Stimulated activated CD4-positive, alpha-beta T cell treated with anti-CD3 and anti-CD28 coated beads, Interleukin-4, amount 100 ng/mL, for 4 hours (primary cell): ENCODE measurements at regions not wholly inside any gene's neighbourhood (a gene's known extent, or its start where the extent isn't known, plus 50 kb on each side); places are given as distances from the start of the nearest gene placed in this dataset.

Experiments
- DNase-seq, 2 experiments: peaks; one replicate each; pipeline ENCODE4 v3.0.0-alpha.2; 2020

DNA sequence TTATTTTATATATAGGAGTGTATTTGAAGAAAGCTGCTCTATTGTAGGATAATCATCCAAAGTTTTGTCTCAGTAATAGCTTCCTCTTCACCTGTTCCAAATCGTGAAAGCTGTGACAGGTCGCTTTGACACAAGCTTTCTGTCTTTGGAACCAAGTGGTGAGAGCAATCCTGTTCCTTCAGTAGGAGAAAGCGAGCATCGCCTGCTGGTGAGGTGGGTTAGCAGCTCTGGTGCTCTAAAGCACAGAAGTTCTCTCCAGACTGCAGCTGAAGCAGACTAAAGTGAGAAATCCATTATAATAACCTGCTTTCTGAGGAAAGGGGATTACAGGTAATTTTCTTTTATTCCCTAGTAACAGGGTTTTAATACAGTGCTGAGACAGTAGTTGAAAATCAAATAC is 803.8 kb downstream of the ADGRL2 start:
- no peak for DNase-seq

DNA sequence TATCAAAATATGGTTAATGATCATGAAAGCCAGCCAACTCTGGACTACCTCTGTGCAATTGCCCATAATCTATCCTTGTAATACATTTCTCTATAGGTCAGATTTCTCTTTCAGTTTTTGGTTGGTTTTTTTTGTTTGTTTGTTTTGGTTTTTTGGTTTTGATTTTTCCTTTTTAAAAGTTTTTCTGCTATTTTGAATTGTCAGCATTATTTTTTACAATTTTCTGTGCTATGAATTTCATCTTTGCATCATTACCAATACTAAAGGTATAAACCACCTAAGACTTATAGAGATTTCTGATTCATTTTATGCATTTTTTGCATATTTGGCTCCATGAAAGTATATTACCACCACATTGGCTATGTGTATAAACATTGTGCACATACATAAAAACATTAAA is 799.6 kb downstream of the ADGRL2 start:
- DNase-seq: no peak

DNA sequence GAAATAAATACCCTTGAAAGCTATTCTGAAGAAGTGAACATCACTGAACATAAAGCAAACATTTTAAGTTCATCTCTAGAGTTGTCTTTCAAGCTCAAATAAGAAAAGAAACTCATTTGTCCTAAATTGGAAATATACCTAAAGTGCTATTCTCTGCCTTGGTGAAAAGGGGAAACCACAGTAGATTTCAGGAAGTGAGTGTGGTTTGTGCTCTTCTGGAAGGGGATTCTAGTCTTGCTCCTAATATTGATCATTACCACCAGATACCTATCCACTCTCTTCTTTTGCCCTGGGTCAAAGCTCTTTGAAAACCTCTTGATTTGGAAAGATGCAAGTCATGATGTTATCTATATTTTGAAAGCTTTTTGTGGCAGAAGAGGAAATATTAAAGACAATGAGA is 798.1 kb downstream of the ADGRL2 start:
- no peak for DNase-seq

DNA sequence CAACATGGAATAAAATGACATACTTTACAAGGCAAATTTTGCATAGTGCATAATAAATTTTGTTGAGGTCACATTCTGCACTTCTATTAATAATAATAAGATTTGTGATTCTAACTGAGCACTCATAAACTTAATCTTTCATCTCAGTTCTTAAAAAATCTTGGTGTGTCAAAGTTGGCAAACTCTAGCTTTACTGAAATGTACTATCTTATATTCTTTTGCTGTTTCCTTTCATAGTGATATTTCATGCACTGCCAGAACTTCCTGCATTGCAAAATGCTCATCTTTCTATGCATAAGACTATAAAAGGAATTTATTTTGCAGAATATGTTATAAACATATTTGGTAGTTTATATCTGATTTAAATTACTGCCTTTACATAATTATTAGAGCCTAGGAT is 797.6 kb downstream of the ADGRL2 start:
- DNase-seq: no peak

DNA sequence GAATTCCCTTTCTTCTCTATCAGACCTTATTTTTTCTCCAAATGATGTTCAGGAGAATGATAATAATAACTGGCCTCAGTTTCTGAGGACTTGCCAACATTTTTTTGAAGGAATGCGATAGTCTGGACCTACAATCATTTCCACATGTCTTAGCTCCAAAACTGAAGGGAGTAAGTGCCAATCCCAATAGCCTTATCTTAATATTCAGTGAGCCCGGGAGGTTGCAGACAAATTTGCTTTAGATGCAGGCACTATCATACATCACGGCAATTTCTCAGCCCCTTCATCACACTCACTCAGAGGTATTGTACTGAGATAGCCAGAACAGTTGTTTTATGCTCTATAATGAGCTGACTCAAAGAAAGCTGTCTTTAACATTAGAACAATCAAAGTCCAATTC is 796.9 kb downstream of the ADGRL2 start:
- no peak for DNase-seq

DNA sequence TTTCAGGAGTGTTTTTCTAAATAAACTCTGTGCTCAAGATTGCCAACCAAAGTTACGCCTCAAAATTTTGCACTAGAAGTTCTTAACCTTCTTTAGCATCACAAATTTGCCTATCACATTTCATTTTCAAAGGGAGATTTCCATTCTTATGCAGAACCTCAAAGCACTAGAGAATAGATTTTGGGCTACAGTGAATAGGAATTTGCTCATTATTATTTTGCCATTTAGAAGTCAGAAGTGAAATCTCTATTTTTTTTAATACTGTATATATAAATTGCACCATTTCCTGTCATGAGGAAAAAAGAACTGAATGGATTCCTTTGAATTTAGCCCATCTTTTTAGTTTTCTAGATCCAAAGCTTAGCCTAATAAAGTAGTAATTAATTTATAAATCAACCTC is 796.4 kb downstream of the ADGRL2 start:
- DNase-seq: no peak

DNA sequence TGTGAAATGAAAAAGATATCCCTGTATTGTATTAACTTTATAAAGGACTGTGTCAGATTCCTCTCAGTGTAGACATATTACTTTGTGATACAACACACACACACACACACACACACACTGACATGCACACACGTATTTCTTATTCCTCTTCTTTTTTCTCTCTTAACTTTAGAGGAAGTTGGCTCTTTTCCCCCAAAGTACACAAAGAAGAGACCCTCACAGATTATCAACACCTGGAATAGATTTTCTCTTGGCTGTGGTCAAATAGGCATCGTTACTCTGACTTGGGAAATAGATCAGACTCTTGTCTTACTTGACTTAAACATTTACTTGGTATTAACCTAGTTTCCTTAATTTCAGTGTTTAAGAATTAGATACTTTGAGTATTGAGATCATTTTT is 792.8 kb downstream of the ADGRL2 start:
- no peak for DNase-seq

DNA sequence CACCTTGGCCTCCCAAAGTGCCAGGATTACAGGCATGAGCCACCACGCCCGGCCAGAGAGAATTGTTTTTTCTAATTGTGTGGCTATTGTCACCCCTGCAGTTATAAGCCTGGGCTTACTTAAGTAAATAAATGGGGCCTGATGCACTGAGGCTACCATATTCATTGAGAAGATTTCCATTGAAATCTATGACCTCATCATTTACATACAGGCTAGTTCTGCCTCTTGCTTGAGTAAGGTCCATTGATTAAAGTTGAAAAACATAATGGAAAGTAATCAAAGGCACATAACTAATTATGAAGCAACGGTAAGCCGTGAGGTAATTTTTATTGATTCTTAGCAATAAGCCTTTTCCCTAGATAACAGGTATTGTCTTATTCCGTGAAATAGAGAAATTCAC is 788.9 kb downstream of the ADGRL2 start:
- DNase-seq: no peak

DNA sequence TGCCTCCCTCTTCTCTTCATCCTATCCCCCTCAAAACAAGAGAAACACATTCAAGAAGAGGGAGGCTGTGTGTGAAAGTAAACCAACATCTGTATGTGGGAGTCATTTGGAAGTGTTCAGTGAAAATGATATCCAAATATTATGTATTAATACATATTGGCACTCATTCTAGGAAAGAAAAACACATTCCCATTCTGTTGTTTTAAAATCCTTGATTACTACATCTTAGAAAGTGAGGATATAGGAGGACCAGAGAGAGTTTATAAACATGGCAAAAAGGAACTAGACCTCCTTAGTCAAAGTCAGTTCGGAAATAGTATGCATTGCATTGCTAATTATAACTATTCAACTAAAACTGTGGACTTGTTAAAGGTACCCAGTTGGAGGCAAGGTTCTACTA is 786.6 kb downstream of the ADGRL2 start:
- no peak for DNase-seq

DNA sequence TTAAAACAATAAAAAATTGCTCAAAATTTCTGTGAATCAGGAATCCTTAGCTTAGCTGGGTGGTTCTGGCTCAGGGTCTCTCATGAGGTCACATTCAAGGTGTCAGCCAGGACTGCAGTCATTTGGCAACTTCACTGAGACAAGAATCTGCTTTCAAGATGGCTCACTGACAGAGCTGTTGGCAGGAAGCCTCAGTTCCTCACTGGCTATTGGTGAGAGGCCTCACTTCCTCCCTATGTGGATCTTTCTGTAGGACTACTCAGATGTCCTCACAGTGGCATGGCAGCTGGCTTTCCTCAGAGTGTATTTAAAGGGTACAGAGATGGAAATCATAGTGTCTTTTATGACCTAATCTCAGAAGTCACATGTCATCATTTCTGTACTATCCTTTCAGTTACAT is 785.7 kb downstream of the ADGRL2 start:
- no peak for DNase-seq

DNA sequence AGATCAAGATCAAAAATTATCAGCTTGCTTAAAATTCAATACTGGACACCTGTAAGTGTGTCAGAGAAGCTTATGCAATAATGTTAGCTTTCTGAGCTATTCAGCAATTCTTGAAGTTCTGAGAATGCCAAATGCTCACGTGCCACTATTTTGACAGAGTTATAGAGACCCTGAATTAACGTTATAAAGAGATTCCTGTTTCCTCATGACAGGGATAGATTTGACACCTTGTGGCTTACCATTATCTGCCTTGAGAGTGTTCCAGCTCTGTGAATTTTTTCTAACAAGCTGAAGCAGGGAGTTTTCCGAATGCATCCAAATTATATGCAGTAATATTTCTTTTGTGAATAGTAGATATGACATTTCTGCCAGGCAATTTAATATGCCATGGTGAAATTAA is 781.6 kb downstream of the ADGRL2 start:
- no peak for DNase-seq

DNA sequence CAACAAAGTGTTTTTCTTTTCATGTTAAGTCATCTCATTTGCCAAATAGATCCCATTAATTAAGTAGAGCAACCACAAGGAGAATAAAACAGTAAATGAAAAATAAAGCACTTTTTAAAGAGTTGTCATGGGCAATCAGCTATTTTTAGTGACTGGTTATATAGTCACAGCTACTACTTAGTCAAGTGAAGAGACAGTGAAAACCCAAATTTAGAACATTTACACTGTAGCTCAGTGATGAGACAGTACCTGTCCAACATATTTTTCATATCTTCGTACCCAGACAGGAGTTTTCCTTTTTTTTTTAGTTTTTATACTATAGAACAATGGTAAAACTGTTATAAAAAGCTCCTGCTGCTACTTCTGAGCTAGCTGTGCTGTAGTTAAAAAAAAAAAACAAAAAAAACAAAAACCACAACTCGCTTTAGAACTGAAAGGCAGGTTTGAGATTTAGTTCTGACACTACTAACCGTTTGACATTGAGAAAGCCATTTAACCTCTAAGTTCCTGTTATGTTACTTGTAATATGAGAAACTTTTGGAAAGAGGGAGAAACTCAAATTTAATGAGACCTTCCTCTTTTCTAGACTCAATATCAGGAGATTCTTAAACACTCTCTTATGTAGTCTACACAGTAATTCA is 777.5 kb downstream of the ADGRL2 start:
- DNase-seq: no peak

DNA sequence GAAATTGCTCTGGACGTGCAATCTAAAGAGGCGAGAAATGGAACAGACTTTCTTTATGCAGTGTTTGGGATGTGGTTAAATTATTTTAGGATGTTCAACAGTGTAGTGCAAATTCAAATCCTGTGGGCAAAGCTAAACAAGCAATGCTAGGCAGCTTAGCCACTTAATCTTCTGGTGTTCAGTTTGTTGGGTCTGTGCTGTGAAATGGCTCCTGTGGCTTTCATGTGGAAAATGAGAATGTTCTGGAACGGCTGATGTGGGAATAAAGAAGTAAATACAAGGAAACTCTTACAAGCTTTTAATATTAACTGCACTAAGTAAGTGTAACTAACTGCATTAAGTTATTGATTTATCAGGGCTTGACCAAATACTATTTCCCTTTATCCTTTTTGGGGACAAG is 766.6 kb downstream of the ADGRL2 start:
- no peak for DNase-seq

DNA sequence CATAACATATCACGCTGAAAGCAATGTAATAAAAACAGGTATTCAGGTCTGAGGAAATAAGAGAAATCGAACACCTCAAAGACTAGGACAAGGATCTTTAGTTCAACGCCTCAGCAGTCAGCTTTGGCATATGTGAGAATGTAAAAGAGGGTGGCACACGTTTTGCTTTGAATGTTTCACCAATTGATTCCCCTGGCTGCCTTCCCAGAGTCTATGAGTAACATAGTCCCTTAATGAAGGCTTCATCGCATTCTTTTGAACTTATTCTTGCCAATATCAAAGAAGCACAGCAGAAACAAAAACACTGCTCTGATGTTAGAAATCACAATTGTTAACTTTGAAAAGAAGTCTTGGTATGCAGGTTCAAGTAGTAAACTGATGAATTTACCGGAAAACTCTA is 764.8 kb downstream of the ADGRL2 start:
- no peak for DNase-seq

DNA sequence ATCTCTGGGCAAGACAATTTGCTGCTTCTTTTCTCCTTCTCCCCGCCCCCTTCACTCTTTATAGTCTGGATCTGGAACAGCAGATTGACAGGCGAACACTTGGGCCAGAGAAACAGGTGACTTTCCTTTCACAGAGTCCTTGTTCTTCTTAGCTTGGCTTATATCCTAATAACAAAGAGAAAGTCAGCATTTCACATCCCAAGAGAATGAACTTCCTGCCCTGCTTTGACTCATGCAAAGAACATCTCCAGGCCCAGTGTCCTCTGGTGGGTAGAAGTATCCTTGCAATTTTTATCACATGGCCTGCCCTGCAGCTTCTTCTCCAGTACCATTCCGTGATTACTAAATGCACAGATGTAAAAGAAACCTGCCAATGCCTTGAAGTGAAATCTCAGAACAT is 764.4 kb downstream of the ADGRL2 start:
- no peak for DNase-seq

DNA sequence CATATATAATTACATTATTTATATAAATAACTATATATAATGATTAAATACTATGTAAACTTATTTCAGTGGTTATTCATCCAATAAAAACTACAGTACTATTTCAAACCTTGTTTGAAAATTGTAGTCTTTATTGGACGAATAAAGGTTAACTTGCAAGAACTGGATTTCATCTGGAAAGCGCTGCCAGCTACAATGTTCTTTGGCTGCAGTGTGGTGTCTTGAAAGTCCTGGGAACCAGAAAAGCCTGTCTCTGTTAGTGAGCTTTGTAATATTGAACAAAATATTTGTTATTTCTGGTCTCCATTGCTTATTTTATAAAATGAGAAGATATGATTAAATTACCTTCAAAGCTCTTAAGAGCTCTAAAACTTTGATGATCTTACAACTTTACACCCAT is 763.6 kb downstream of the ADGRL2 start:
- DNase-seq: no peak

DNA sequence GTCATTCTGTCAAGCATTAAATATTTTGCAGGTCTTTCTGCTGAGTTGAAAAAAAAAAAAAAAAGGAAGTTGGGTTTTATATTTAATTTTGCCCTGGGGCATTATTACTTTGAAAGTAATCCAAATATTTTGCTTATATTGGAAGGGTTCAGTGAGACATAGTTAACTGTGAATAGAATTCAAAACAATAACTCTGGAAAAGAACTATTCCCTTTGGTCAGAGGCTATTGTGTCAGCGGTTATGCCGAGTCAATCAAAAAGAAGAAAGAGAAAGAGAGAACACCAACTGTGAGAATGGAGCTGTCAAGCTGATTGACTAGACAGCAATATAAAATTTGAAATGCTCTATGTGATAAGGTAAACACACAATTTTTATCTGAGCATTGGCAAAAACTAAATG is 761.7 kb downstream of the ADGRL2 start:
- no peak for DNase-seq

DNA sequence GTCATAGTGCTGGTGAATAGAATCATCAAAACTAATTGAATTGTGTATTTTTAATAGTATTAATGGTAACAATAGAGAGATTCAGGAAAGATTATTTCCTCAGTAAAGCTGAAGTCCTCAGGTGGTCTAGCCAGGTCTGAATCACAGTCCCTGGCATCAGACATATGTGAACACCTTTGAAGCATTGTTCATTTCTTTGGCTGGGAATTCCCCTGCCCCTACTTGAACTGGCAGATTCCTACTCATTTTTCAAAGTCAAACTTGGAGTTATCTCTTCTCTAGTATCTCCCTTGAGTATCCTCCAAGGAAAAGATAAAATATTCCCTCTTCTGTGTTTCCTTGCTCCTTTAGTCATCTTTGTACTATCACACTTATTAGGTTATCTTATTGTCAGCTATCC is 759.8 kb downstream of the ADGRL2 start:
- DNase-seq: no peak

DNA sequence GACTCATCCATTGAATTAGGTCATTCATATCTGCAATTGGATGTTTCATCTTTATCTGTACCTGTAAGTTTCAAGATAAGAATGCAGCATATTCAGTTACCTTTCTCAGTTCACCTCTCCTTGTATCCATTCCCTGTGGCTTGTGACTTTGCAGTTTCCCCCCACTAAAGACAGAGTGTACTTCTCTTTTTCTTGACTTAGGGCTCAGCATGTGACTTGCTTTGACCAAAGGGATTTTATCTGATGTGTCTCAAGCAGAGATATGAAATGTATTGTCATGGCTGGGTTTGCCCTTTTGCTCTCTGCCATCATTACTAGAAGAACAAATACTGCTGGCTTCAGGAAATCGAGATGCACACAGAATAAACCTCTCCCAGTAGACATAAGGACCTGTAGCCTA is 754.8 kb downstream of the ADGRL2 start:
- no peak for DNase-seq

DNA sequence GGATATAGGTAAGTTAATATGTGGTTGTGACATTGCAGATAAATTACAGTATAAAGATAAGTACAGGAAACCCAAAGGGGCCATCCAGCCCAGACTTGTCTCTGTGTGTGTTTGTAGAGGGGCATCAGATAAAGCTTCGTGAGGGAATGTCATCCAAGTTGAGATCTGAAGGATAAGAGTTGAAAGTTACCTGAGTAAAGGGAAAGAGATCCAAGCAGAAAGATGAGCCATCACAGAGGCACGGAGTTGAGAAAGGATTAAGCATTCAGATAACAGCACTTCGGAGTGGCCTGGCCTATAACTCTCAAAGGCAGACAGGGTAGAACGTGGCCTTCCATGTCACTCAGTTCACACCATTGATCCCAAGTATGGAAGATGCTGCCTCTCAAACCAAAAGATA is 749.1 kb downstream of the ADGRL2 start:
- DNase-seq: no peak

DNA sequence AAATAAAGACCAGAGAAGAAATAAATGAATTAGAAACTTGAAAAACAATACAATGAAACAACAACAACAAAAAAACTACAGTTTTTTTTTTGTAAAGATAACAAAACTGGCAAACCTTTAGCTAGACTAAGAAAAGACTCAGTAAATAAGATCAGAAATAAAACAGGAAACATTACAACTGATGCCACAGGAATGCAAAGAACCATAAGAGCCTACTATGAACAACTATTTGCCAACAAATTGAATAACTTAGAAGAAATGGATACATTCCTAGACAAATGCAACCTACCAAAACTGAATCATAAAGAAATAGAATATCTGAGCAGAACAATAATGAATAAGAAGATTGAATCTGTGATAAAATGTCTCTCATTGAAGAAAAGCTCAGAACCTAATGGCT is 742.0 kb downstream of the ADGRL2 start:
- DNase-seq: no peak

DNA sequence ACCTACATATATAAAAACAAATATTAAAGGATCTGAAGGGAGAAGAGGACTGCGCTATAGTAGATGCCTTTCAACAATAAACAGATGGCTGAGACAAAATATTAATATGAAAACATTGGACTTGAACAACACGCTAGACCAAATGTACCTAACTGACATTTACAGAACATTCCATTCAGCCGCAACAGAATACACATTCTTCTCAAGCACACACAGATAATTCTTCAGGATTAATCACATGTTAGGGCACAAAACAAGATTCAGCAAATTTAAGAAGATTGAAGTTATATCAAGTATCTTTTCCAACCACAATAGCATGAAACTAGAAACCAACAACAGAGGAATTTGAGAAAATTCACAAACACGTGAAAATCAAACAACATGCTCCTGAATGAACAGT is 741.4 kb downstream of the ADGRL2 start:
- no peak for DNase-seq

DNA sequence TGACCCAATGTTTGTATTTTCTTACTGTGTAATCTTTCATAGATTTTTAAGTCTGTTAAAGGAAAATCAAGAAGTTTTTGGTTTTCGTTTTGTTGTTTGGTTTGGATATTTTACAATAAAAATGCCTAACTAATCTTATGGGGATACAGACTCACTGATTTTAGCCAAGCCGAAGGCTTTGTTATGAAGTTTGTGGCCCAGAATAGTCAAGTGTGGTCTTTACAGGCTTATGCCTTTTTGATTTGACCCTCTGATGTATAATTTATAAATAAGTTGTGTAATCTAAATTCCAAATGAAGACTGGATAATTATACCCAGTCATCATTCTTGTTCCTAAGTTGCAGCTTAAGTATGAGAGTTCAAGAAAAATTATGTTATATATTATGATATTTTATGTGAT is 739.3 kb downstream of the ADGRL2 start:
- no peak for DNase-seq

DNA sequence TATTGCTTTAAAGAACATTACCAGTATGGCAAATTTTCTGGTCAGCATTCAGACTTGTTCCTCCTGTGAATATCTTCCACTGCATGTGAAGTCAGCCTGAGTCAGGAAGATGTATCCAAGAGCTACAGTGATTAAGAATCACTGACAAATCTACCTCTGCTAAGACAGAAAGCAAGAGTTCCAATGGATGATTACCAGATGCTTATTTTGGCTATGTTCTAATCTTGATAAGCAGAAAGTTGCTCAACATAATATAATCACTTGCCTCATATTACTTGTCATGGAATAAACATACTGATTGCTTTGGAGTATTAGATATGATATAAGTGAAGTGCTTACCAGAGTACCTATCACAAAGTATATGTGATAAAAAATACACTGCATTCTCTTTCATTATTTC is 738.1 kb downstream of the ADGRL2 start:
- DNase-seq: no peak

DNA sequence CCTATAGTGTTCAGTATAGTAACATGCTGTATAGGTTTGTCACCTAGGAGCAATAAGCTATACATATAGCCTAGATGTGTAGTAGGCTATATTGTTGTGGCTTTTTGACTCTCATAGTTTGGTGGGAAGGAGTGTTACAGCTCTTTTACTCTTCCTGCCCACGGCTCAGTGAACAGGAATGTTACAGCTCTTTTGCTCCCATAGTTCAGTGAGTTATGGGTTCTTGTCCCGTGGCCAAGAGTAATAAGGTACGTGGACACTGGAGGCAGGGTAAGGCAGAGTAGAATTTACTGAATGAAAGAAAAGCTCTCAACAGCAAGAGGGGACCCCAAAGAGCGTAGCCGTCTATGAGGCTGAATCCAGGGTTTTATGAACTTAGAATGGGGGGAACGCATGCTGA is 734.3 kb downstream of the ADGRL2 start:
- no peak for DNase-seq

DNA sequence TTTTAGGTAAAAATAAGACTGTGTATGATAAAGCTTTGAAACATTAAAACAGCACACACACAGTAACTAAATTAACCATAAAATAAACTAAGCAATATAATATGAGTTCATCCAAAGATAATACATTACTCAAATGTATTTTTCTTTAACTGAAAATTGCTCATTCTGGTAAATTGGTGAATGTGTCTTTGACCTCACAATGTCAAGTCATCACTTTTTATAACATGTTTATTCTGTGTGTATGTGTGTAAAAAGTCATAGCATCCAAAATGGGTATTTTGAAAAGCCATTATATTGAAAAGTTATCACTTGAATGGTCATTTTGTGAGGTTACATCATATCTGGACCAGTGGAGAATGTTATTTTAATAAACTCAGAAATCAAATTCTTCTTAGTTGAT is 724.6 kb downstream of the ADGRL2 start:
- no peak for DNase-seq
